Tibial nerve (tissue), 4 donors: ENCODE measurements at regions not wholly inside any gene's neighbourhood (a gene's known extent, or its start where the extent isn't known, plus 50 kb on each side); places are given as distances from the start of the nearest gene placed in this dataset.

Experiments
- CTCF ChIP-seq, 5 experiments: fragments of 200-600 bp in 3 of 5; fragments of 450-650 bp in 2 of 5; sonication (generic) in 3 of 5; IDR thresholded peaks; one replicate each; pipeline ENCODE4 v1.5.1; 2016 to 2019; ENCODE audit warnings: antibody characterized with exemption in 5 of 5, mild to moderate bottlenecking in 3 of 5, moderate library complexity in 2 of 5
- EP300 ChIP-seq, 2 donors: sonication (generic); formaldehyde crosslinking; IDR thresholded peaks; one replicate each; pipeline ENCODE4 v1.6.1; 2017; ENCODE audit warnings: antibody characterized with exemption in 2 of 2, mild to moderate bottlenecking in 1 of 2
- POLR2A ChIP-seq, 2 donors: fragments of 450-650 bp; IDR thresholded peaks; one replicate each; pipeline ENCODE4 v1.6.1; 2017; ENCODE audit warnings: antibody characterized with exemption in 2 of 2, mild to moderate bottlenecking in 2 of 2, moderate library complexity in 2 of 2

- TF ChIP-seq CTCF (IDR thresholded peaks at IDR 0.05) (no peak), POLR2A (IDR thresholded peaks at IDR 0.05) (no peak), EP300 (IDR thresholded peaks at IDR 0.05) (no peak)
Observed at GRCh38 chr6:97977084-97977483, 694.1 kb upstream of the MMS22L start.
